Endothelial cell of umbilical vein (primary cell): ENCODE measurements at regions not wholly inside any gene's neighbourhood (a gene's known extent, or its start where the extent isn't known, plus 50 kb on each side); places are given as distances from the start of the nearest gene placed in this dataset.

ENCODE experiments used
- POLR2A ChIP-seq: IDR thresholded peaks from 2 replicates; pipeline ENCODE4 v1.6.1; 2012; ENCODE audit warnings: low read depth, mild to moderate bottlenecking, control low read depth, low read length
- POLR2AphosphoS5 ChIP-seq: IDR thresholded peaks from 2 replicates; pipeline ENCODE4 v1.6.1; 2012; ENCODE audit warnings: low read depth, mild to moderate bottlenecking, control low read depth, low read length, moderate library complexity; ENCODE audit not compliant: insufficient read depth

GRCh38 chr7:69438584-69439412, 159.5 kb upstream of the AUTS2 start:
- TF ChIP-seq POLR2AphosphoS5 (no peak), POLR2A (no peak)
